ENCODE measurements at regions not wholly inside any gene's neighbourhood (a gene's known extent, or its start where the extent isn't known, plus 50 kb on each side); places are given as distances from the start of the nearest gene placed in this dataset.

GRCh38 chr3:27797773-27798172, 75.7 kb upstream of the EOMES start:
- DNase-seq: no peak
- H3K9me3 Mint-ChIP-seq: peaks cover 0 to 3% (median 1%) of the 10 kb centered on the region in 7 donors
- no peak overlapping the region for H3K4me3 ChIP-seq (replicated peaks in 1 of 3; ENCODE audit: low read depth in 2 of 3, low read length in 3 of 3)
- peaks cover 0 to 6% (median 5%) of the 10 kb centered on the region in 3 donors for H3K27me3 Mint-ChIP-seq (ENCODE audit: low read depth in 3 of 3)
- peaks cover 0 to 2% of the 10 kb centered on the region in 2 donors for H3K9me3 ChIP-seq (replicated peaks in 1 of 2; ENCODE audit: control insufficient read depth in 1 of 2, insufficient read depth in 1 of 2, low read length in 2 of 2)
- H3K27ac Mint-ChIP-seq: no peak overlapping the region
- 97% methylated on average over 5 of the region's 6 CpGs for WGBS (ENCODE audit: insufficient coverage)
- H3K36me3 ChIP-seq (replicated peaks in 1 of 2; ENCODE audit: control insufficient read depth in 1 of 2, insufficient read depth in 2 of 2, low read length in 2 of 2): no peaks in the 10 kb centered on the region
- no peak overlapping the region for H3K4me2 ChIP-seq (replicated peaks; ENCODE audit: extremely low read depth, low read length, poor library complexity, severe bottlenecking)
- no peaks in the 10 kb centered on the region for H3K79me2 ChIP-seq (ENCODE audit: insufficient read depth, low read length)
- H3K4me3 Mint-ChIP-seq: no peak overlapping the region
- no peak for TF ChIP-seq CTCF (IDR thresholded peaks at IDR 0.05)
- no peaks in the 10 kb centered on the region for H4K20me1 ChIP-seq (ENCODE audit: insufficient read depth, low read length)
- no peak overlapping the region for H3K9ac ChIP-seq (ENCODE audit: insufficient read depth, low read length, poor library complexity, severe bottlenecking)
- H3K36me3 Mint-ChIP-seq: no peaks in the 10 kb centered on the region
- H3K27ac ChIP-seq (ENCODE audit: low read depth in 1 of 2, low read length in 2 of 2): no peak overlapping the region
- peaks cover 0 to 2% of the 10 kb centered on the region in 2 donors for H3K27me3 ChIP-seq (ENCODE audit: control insufficient read depth in 2 of 2, insufficient read depth in 2 of 2, low read length in 2 of 2)
- no peaks in the 10 kb centered on the region for H3K4me1 ChIP-seq (ENCODE audit: control insufficient read depth in 1 of 2, insufficient read depth in 2 of 2, low read length in 2 of 2)
- H2AFZ ChIP-seq (ENCODE audit: insufficient read depth, low read depth, low read length, poor library complexity, severe bottlenecking): no peak overlapping the region
- no peaks in the 10 kb centered on the region for H3K4me1 Mint-ChIP-seq
- intact Hi-C loops (cut with micrococcal nuclease): no loop called here

GRCh38 chr3:27800261-27800660, 78.1 kb upstream of the EOMES start:
- Mint-ChIP-seq H3K4me3 (no peak overlapping the region), H3K4me1 (no peaks in the 10 kb centered on the region), H3K27ac (no peak overlapping the region), H3K36me3 (no peaks in the 10 kb centered on the region), H3K27me3 (ENCODE audit: low read depth in 3 of 3) (peaks cover 0 to 7% (median 0%) of the 10 kb centered on the region in 3 donors), H3K9me3 (peaks cover 0 to 5% (median 2%) of the 10 kb centered on the region in 7 donors)
- Histone ChIP-seq H3K36me3 (replicated peaks in 1 of 2; ENCODE audit: control insufficient read depth in 1 of 2, insufficient read depth in 2 of 2, low read length in 2 of 2) (no peaks in the 10 kb centered on the region), H3K79me2 (ENCODE audit: insufficient read depth, low read length) (no peaks in the 10 kb centered on the region), H2AFZ (ENCODE audit: insufficient read depth, low read depth, low read length, poor library complexity, severe bottlenecking) (no peak overlapping the region), H3K4me1 (ENCODE audit: control insufficient read depth in 1 of 2, insufficient read depth in 2 of 2, low read length in 2 of 2) (no peaks in the 10 kb centered on the region), H3K9me3 (replicated peaks in 1 of 2; ENCODE audit: control insufficient read depth in 1 of 2, insufficient read depth in 1 of 2, low read length in 2 of 2) (peaks cover 0 to 2% of the 10 kb centered on the region in 2 donors), H4K20me1 (ENCODE audit: insufficient read depth, low read length) (no peaks in the 10 kb centered on the region), H3K4me2 (replicated peaks; ENCODE audit: extremely low read depth, low read length, poor library complexity, severe bottlenecking) (no peak overlapping the region), H3K9ac (ENCODE audit: insufficient read depth, low read length, poor library complexity, severe bottlenecking) (no peak overlapping the region), H3K27ac (ENCODE audit: low read depth in 1 of 2, low read length in 2 of 2) (no peak overlapping the region), H3K27me3 (ENCODE audit: control insufficient read depth in 2 of 2, insufficient read depth in 2 of 2, low read length in 2 of 2) (no peaks in the 10 kb centered on the region), H3K4me3 (replicated peaks in 1 of 3; ENCODE audit: low read depth in 2 of 3, low read length in 3 of 3) (no peak overlapping the region)
- intact Hi-C loops (cut with micrococcal nuclease): no loop called here
- no peak for TF ChIP-seq CTCF (IDR thresholded peaks at IDR 0.05)
- no peak for DNase-seq
- WGBS (ENCODE audit: insufficient coverage): no CpG with 5 or more reads among the region's 3 CpGs
